SHP77 (cell line): ENCODE measurements at regions not wholly inside any gene's neighbourhood (a gene's known extent, or its start where the extent isn't known, plus 50 kb on each side); places are given as distances from the start of the nearest gene placed in this dataset.

ENCODE experiments used
- DNase-seq, 2 experiments: peaks; one replicate each; lab custom pipeline; 2025; lab: John Stamatoyannopoulos, UW

DNA sequence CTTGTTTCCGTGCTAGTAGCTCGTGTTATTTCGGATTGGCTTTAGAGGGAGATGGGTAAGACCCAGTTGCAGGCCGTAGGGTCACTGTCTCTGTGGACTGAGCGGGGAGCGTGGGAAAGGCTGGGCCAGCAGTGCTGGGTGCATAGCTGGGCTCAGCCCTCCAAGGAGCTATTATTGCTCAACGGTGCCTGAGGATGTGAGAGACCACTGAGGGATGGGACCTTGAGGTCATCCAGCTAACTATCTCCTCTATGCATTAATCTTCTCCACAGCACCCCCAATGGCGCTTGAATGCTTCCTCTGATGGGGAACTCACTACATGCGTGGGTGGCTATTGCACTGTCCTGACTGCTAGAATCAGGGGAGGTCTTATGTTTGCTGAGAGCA lies 126.1 kb upstream of the FOXF1 start:
- no peak for DNase-seq

DNA sequence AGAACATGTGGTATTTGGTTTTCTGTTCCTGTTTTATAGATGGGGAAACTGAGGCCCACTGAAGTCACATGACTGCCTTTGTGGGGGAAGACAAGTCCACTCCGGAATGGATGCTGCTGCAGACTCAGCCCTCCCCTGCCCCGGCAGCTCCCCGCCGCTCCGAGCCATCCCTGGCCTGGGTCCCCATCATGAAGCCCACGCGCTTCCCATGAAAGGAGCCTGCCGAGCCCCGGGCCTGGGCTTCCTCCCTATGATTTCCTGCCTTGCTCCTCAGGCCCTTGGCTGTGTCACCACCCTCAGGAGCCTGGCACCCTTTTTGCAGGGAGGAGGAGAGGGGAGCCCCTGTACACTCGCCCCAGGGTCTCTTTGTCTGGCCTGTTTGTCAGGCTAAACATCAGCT lies 125.3 kb upstream of the FOXF1 start:
- DNase-seq, result no peak

DNA sequence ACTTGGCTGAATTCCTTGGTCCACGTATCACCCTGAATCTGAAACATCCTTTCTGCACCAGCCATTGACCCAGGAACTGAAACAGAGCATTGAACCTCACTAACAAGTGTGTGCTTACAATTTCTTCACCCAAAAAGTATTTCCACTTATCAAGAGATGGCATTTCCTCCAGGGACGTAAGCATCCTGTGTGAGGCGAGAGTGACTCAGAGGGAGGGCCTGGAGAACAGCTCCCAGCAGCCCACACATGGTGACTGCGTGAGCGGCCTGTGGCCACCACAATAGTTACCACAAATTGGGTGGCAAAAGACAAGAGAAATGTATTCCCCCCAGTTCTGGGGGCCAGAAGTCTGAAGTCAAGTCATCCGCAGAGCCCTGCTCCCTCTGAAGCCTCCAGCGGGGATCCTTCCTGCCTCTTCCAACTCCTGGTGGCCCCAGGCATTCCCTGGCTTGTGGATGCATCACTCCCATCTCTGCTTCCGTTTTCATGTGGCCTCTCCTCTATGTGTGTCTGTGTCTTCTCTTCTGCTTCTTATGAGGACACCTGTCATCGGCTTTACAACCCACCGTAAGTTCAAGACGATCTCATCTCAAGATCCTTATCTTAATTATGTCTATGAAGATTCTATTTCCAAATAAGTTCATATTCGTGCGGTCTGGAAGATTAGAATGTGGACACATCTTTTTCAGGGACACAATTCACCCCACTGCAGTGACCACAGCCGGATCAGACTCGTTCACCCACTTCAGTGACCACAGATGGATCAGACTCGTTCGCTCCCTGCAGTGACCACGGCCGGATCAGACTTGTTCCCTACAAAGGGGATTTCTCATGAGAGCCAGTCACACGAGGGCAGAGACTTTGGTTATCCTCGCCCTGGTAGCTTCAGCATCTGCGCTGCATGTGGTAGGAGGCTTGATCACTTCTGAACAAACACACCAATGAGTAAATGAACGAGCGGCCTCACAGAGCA lies 122.6 kb upstream of the FOXF1 start:
- no peak for DNase-seq

DNA sequence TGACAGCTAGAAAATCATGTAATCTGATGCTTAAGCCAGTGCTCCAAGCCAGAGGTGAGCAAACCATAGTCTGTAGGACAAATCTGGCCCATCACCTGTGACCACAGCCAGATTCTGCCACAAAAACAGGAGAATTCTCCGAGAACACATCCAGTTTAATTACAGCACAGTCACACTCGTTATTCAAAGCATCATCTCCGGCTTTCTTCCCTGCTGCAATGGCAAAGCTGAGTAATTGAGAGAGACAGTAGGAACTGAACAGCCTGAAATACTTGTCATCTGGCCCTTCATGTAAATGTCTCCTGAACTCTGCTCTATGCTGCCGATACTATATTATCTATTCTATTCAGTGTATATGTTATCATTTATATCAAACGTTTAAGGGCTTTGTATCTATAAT lies 121.4 kb upstream of the FOXF1 start:
- no peak for DNase-seq

DNA sequence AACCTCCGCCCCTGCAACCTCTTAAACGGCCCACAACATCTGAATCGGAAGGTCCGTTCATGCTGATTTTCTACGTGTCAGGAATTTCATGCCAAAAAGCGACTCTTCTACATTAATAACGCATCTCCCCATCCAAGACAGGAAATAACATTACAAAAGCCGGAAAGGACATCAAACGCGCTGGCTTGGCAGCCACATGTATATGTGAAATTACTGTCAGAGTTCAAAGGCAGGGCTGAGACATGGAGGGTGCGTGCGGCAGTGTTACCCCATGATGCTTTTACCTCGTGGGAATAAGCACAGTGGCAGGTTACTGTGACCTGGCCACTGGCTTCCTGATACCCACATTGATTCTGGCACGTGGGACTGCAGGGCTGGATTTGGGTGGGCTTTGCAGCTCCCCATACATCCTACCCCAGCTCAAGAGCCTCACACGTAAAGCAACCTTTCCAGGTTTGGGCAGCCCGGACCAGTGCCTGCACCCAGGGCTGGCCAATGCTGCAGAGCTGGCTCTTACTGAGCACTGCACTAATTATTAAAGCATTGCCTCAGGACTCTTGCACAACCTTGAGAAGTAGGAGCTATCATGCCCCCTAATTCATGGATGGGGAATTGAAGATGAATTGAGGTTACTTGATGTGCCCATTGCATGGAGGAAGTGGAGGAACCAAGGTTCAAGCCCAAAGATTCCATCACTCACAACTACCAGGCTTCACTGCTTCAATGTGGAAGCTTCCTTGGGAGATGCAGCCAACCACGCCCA lies 120.6 kb upstream of the FOXF1 start:
- DNase-seq, result no peak

DNA sequence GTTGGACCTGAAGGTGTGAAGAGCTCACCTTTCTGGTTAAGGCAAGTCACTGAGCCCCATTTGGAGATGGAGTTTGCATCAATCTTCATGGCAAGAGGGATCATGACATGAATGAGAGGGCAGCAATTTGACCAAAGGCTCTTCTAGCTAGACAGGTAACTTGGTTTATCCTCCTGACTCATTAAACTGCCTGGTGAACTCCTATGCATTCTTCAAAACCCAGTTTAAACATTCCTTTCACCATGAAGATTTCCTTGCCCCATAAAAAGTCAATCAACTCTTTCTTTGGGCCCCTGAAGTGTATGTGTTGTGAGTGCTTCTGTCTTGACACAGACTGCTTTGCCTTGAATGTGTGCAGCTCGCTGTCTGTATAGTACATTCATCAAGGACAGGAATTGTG lies 120.0 kb upstream of the FOXF1 start:
- no peak for DNase-seq

DNA sequence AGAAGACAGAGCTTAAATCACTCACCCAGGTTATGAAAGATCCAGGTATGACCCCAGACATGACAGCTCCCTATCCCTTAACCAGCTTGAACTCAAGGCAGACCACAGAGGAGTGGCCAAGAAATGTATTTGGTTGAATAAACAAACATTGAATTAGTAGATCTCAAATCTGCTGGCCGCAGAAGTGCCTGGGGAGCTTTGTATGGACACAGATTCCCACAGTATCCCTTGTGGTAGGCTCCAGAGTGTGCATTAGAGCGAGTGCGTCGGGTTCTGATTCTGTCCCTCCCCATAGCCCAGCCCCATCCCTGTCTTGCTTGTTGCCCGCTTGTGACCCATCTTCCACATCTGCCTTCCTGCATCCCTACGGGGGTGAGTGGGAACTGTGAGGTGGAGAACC lies 118.8 kb upstream of the FOXF1 start:
- DNase-seq, result no peak

DNA sequence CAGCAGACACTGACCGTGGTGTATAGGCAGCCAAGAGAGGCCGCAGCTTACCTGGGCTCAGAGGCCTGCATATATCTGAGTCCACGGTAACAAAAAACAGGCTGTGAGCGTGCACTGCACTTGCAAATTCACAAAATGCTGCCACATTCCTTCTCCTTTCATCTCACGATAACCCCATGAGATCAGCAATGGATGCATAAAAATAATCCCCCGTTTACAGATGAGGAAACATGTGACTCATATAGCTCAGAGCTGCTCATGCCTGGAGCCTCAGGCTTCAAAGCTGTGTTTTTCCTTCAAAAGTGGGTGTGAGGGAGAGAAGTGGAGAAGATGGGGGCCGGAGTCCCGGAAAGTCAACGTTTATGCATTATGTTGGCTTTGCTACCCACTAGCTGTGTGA lies 118.3 kb upstream of the FOXF1 start:
- DNase-seq, result no peak

DNA sequence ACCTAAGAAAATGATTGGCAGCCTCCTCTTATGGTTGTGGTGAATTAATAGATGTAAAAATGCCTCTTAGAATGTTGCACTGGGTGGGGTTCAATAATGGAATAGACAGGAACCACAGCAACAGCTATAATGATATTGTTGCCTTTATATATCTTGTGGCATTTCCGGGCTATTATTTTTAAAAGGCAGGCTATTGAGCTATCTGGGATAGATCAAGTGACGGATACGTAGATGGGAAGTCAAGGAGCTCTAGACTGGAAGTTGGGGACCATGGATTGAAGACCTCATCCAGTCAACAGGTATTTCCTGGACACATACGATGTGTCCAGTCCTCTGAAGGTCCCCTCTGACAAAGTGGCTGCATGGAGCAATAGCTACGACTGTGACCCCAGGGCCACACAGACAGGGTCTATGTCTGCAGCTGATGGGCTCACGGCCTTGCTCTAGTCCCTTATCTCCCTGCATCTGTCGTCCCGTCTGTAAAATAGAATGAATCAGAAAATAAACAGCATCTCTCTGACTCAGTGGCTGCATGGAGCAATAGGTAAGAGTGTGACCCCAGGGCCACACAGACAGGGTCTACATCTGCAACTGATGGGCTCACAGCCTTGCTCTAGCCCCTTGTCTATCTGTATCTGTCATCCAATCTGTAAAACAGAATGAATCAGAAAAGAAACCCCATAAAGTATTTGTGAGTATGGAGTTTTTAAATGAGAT lies 117.7 kb upstream of the FOXF1 start:
- no peak for DNase-seq

DNA sequence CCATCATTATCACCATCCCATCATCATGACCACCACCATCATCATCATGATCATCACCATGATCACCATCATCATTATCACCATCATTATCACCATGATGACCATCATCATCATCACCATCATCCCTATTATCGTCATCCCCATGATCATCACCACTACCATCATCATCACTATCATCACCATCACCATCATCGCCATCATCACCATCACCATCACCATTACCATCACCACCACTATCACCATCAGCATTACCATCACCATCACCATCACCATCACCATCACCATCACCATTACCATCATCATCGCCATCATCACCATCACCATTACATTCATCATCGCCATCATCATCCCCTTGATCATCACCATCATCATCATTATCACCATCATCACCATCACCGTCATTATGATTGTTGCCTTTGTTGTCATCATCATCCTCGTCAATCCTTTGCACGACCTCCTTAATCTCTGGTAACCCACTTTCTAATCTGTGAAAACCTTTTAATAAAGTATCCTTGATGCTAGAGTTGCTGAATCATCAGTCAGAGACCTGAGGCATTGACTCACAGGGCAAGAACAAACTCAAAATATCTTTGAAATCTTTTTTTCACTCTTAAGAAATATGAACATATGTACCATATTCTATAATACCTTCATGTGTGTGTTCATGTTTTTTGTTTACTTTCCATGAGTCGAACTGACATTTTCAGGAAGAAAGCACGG lies 116.3 kb upstream of the FOXF1 start:
- no peak for DNase-seq

DNA sequence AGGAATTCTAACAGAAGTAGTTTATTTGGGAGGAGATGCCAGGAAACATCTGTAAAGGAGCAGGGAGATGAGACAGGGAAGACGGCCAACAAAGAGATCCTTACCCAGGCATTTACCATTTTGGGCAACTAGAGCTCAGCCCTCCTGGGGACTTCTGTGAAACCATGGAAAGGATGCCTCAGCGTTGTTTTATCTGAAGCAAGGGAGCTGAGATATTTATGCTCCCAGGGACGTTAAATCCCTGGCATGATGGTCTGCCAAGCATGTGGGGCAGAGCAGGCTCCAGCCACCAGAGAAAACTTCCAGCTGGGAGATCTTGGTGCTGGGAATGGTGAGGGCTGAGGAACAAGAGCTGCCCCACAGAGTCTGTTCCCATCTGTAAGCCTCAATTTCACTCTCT lies 114.8 kb upstream of the FOXF1 start:
- no peak for DNase-seq

DNA sequence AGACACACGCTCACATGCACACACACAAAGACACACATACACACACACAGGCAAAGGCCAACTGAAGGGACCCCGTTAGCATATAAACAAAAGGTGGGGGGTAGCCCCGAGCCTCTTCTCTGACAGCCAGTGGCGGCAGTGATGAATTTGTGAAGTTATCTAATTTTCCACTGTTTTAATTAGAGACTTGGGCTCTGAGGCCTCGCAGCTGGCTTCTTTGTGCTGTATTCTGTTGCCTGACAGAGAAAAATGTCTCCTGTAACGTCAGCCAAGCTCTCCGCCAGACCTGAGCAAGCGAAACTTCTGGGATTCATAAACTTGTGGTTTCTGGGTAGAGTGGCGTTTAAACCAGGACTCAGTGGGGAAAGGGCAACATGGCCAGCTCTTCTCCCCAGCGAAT lies 113.9 kb upstream of the FOXF1 start:
- no peak for DNase-seq

DNA sequence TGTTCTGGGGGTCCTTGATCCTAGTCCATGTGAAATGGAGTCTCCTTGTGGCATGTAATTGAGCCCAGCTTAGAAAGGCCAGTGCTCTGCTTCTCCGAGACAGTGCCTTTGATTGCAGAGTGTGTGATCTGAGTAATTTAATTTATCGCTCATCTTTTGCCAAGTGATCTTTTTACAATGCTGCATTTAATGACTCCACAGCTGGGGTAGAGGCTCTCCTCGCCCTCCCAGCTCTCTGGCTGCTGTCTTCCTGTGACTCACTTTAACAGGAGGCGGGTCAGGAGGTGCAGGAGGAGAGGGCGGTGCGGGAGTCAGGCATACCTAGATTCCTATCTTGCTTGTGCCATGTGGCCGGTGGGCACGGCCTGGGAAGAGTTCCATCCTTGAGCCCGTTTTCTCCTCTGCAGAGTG lies 113.4 kb upstream of the FOXF1 start:
- no peak for DNase-seq

DNA sequence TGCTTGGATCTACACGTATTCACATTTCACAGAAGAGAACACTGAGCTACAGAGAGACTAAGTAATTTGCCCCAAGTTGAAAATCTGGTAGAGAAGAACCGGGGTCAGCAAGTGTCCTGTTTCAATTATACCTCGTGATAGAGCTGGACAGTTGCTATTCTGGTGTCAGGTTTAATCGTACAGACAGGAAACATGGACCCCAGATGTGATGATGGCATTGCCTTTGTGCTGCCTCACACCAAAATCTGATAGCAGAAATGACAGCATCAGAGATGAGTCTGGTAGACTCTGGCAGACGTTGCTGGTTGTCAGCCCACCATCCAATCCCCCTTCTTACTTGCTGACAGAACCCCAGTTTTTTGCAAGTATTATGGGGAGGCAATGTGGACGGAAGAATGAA lies 112.1 kb upstream of the FOXF1 start:
- no peak for DNase-seq

DNA sequence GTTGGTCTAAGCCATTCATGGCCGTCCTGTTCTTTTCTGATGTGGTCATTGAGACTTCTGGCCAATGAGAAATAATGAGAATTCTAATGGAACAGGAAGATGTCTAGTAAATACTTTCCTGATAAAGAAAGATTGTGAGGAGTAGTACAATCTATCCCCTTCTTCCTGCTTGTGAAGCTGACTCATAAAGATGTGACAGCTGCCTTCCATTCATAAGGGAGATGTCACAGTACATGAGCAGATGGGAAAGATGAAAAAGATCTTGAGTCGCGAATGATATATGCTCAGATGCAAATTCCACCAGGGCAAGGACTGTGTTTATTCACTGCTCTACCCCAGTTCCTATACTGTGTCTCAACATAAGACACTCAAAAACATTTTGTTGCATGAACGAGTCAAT lies 111.7 kb upstream of the FOXF1 start:
- no peak for DNase-seq

DNA sequence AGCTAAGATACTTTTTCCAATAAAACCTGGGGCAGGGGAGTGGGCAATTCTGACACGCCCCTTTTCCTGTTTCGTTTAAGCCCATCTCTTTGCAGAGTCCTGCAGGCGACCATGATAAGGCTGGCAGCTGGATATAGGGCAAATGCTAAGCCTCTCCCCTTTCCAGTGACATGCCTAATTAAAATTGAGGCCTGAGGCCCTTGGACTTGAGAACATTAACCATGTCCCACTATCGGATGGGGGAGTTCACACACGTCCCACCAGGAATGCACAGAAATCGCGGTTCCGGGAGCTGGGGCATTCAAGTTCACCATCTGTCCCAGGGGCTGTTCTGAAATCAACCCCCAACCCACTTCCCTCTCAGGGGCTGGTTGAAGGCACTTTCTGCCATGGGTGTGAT lies 109.2 kb upstream of the FOXF1 start:
- no peak for DNase-seq

DNA sequence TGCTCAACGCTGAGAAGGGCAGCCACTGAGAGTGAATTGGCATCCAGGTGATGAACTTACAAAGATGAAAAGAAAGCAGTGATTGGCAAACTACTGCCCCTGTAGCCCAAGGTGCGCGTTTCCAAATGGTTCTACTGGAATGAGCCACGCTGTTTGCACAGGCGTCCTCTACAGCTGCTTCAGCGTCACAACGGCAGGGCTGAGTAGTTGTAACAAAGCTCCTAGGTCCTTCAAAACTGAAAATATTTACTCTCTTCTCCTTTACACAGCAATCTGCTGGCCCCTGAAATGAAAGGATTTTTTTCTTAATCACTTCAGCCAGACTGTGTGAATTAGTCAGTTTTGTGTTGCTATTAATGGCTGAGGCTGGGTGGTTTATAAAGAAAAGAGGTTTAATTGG lies 107.2 kb upstream of the FOXF1 start:
- peak; percentile 63 to 71 for DNase-seq

DNA sequence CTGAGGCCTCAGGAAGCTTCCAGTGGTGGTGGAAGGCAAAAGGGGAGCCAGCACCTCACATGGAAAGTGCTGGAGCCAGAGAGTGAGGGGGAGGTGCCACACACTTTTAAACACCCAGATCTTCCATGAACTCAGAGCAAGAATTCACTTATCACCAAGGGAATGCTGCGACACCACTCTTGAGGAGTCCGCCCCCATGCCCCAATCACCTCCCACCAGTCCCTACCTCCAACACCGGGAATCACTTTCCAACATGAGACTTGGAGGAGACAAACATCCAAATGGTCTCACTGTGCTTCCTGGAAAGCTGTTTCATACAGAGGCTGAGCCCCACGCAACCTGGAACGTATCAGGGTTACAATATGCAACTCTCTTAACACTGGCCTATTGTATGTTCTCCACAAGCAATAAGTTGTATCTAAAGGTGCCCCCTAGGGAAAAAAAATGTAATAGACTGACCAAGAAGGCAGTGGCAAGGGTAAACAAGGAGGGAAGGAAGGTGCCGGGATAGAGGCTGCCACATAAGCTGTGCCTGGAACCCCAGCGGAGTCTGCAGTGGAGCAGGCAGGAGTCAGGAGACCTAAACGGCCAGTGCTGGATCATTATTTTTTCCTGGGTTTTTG lies 106.7 kb upstream of the FOXF1 start:
- no peak for DNase-seq

DNA sequence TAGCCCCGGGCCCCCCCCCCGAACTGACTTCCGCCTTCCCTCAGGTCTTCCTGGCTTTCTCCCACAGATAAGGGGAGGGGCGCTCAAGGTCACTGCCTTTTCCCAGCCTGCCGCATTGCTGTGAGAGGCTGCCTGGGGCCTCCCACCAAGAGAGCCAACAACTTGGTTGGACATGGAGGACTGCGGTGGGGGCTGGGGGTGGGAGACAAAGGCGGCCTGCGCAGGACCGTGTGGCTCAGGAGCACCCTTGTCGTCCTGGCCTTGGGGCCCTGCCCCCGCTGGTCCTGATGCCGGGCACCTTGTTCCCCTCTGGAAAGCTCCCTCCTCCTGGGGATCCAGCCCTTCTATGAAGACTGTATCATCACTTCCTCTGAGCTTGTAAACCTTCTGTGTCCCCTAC lies 105.6 kb upstream of the FOXF1 start:
- no peak for DNase-seq

DNA sequence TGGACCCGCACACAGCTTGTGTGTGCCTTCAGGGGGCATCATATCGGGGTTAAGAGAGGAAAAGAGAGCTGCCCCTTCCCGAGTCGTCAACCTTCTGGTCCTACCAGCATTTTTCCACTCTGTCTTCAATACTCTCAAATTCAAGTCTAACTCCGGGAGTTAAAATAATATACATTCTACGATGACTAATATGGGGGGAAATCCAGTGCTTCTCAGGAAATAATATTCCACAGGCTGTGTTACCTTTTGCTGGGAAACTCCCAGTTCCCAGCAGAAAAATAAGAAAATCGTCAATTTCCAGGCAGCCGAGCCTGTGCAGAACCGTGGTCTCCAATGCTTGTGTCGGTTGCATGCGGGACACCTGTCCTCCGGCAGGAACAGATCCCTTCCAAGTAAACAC lies 105.0 kb upstream of the FOXF1 start:
- DNase-seq, result no peak

DNA sequence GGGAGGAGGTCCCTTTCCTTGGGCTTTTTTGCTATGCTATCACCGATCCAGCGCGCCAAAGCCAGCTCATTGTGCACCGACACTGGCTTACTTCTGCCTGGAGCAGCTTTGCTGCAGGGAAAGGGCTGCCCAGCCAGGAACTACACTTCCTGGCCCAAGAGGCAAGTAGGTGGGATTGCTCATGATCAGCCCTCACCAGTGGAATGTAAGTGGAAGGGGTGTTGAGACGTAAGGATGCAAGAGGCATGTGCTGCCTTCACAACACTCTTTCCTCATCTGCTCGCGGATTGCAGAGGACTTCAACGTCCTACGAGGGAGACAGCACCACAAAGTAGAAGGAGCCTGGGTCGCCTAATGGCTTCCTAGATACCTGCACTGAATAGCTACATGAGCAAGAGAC lies 104.3 kb upstream of the FOXF1 start:
- no peak for DNase-seq

DNA sequence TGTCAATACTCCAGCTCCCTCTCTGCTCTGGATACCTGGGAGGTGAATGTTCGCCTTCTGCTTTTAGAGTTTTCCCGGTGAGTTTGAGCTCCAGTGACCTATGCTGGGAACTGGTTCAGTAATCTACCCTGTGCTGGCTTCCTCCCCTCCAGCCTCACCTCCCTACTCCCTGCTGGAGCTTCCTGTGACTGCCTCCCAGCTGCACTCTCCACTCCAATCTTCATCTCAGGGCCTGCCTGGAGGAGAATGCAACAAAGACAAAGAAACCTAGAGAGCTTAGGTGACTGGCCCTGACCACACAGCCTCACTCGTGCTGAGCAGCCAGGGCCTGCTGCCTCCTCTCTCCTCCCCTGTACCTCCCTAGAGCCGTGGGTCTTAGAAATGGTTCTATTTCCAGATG lies 101.6 kb upstream of the FOXF1 start:
- DNase-seq, result no peak
